Stimulated activated CD4-positive, alpha-beta T cell treated with anti-CD3 and anti-CD28 coated beads, Interleukin-4, amount 100 ng/mL, for 48 hours (primary cell): ENCODE measurements at regions not wholly inside any gene's neighbourhood (a gene's known extent, or its start where the extent isn't known, plus 50 kb on each side); places are given as distances from the start of the nearest gene placed in this dataset.
"Not testable (repeated sequence)": the region's sequence is repeated elsewhere in the genome, so short reads cannot be mapped to it uniquely, and the experiment has no call there.

Experiments used
- DNase-seq, 2 donors: peaks; one replicate each; pipeline ENCODE4 v3.0.0-alpha.2; 2020; ENCODE audit warnings: low read depth in 2 of 2

DNA sequence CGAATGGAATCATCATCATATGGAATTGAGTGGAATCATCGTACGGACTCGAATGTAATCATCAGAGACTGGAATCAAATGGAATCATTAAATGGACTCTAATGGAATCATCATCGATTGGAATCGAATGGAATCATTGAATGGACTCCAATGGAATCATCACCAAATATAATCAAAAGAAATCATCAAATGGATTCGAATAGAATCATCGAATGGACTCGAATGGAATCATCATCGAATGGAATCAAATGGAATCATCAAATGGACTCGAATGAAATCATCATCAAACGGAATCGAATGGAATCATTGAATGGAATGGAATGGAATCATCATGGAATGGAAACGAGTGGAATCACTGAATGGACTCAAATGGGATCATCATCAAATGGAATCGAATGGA lies 233.5 kb downstream of the SHCBP1 start:
- DNase-seq, result not testable (repeated sequence)

DNA sequence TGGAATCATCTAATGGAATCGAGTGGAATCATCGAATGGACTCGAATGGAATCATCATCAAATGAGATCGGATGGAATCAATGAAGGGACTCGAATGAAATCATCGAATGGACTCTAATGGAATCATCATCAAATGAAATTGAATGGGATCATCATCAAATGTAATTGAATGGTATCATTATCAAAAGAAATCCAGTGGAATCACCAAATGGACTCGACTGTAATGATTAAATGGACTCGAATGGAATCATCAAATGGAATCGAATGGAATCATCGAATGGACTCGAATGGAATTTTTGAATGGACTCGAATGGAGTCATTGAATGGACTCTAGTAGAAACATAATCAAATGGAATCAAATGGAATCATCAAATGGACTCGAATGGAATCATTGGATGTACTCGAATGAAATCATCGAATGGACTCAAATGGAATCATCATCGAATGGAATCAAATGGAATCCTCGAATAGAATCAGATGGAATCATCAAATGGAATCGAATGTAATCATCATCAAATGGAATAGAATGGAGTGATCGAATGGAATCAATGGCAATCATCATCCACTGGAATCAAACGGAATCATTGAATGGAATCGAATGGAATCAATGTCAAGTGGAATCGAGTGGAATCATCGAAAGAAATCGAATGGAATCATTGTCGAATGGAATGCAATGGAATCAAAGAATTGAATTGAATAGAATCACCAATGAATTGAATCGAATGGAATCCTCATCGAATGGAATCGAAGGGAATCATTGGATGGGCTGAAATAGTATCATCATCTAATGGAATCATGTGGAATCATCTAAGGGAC lies 234.2 kb downstream of the SHCBP1 start:
- not testable (repeated sequence) for DNase-seq

DNA sequence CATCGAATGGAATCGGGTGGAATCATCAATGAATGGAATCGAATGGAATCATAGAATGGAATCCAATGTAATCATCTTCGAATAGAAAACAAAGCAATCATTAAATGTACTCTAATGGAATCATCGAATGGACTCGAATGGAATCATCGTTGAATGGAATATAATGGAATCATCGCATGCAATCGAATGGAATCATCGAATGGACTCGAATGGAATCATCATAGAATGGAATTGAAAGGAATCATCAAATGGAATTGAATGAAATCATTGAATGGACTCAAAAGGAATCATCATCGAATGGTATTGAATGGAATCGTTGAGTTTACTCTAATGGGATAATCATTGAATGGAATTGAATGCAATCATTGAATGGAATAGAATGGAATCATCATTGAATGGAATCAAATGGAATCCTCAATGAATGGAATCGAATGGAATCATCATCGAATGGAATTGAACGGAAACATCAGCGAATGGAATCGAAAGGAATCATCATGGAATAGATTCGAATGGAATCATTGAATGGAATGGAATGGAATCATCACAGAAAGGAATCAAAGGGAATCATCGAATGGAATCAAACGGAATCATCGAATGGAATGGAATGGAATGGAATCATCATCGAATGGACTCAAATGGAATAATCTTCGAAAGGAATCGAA lies 234.9 kb downstream of the SHCBP1 start:
- DNase-seq, result not testable (repeated sequence)

DNA sequence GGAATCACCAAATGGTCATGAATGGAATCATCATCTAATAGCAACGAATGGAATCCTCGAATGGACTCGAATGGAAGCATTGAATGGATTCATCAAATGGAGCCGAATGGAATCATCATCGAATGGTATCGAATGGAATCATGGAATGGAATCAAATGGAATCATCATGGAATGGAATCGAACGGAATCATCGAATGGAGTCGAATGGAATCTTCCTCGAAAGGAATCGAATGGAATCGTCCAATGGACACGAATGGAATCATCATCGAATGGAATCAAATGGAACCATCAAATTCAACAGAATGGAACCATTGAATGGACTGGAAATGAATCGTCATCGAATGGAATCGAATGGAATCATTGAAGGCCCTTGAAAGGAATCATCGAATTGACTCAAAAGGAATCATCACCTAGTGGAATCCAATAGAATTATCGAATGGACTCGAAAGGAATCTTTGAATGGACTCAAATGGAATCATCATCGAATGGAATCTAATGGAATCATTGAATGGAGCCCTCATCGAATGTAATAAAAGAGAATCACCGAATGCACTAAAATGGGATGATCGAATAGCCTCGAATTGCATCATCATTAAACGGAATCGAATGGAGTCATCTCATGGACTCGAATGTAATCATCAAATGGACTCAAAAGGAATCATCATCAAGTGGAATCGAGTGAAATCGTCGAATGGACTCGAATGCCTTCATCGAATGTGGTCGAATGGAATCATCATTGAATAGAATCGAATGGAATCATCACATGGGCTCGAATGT lies 236.7 kb downstream of the SHCBP1 start:
- DNase-seq, result not testable (repeated sequence)

DNA sequence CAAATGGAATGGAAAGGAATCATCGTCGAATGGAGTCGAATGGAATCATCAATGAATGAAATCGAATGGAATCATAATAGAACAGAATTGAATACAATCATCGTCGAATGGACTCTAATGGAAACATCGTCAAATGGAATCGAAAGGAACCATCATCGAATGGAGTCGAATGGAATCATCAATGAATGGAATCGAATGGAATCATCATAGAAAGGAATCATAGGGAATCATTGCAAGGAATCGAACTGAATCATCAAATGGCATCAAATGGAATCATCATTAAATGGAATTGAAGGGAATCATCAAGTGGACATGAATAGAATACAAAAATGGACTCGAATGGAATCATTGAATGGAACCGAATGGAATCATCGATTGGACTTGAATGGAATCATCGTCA lies 237.6 kb downstream of the SHCBP1 start:
- not testable (repeated sequence) for DNase-seq

DNA sequence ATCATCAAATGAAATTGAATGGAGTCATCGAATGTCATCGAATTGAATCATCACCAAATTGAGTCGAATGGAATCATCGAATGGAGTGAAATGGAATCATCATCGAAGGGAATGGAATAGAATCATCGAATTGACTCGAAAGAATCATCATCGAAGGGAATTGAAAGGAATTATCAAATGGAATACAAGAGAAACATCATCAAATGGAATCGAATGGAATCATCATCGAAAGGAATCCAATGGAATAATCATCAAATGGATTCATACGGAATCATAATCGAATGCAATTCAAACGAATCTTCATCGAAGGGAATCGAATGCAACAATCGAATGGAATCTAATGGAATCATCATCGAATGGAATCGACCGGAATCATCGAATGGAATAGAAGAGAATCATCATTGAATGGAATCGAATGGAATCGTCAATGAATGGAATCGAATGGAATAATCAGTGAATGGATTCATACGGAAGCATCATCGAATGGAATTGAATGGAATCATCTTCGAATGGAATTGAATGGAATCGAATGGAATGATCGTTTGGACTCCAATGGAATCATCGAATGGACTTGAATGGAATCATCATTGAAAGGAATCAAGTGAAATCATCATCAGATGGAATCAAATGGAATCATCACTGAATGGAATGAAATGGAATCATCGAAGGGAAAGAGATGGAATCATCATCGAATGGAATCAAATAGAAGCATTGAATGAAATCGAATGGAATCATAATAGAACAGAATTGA lies 238.2 kb downstream of the SHCBP1 start:
- DNase-seq, result not testable (repeated sequence)

DNA sequence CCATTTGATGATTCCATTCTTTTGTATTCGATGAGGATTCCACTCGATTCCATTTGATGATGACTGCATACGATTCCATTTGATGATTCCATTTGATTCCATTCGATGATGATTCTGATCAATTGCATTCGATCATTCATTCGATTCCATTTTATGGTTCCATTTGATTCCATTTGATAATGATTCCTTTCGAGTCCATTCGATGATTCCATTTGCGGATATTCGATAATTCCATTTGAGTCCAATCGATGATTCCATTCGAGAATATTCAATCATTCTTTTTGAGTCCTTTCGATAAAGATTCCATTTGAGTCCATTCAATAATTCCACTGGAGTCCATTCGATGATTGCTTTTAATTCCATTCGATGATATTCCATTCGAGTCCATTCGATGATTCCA lies 239.1 kb downstream of the SHCBP1 start:
- not testable (repeated sequence) for DNase-seq

DNA sequence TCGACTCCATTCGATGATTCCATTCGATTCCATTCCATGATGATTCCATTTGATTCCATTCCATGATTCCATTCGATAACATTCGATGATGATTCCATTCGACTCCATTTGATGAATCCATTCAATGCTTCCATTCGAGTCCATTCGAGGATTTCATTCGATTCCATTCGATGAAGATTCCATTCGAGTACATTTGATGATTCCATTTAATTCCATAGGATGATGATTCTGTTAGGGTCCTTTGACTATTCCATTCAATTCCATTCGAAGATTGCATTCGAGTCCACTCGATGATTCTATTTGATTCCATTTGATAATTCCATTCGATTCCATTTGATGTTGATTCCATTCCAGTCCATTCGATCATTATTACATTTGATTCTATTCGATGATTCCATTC lies 239.8 kb downstream of the SHCBP1 start:
- DNase-seq, result not testable (repeated sequence)
